ENCODE measurements at regions not wholly inside any gene's neighbourhood (a gene's known extent, or its start where the extent isn't known, plus 50 kb on each side); places are given as distances from the start of the nearest gene placed in this dataset.

DNA sequence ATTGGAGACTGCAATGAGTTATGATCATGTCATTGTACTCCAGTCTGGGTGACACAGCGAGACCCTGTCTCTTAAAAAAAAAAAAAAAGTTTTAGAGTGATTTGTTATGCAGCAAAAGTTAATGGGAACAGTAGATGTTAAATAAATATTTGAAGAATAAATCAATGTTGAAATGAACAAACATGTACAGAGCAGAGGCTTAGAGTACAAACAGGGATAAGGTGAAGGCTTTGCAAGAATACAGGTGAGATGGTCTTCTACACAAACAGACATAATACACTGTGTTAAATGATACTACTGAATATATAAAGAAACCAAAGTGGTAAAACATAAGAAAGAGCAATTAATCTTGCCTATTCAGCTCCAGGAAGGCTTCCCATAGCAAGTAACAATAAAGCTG is 265.4 kb downstream of the CNTN3 start:
- DNase-seq (ENCODE audit: insufficient read length, low spot score), result no peak
- TF ChIP-seq PAX5 (IDR thresholded peaks at IDR 0.05; ENCODE audit: insufficient read depth, low read length, severe bottlenecking) (no peak), POU2F2 (IDR thresholded peaks at IDR 0.05; ENCODE audit: low read depth, low read length) (no peak), SPI1 (IDR thresholded peaks at IDR 0.05; ENCODE audit: low read depth, low read length) (no peak), POLR2AphosphoS5 (IDR thresholded peaks at IDR 0.05; ENCODE audit: low read depth, low read length) (no peak)
- FAIRE-seq, result no peak

DNA sequence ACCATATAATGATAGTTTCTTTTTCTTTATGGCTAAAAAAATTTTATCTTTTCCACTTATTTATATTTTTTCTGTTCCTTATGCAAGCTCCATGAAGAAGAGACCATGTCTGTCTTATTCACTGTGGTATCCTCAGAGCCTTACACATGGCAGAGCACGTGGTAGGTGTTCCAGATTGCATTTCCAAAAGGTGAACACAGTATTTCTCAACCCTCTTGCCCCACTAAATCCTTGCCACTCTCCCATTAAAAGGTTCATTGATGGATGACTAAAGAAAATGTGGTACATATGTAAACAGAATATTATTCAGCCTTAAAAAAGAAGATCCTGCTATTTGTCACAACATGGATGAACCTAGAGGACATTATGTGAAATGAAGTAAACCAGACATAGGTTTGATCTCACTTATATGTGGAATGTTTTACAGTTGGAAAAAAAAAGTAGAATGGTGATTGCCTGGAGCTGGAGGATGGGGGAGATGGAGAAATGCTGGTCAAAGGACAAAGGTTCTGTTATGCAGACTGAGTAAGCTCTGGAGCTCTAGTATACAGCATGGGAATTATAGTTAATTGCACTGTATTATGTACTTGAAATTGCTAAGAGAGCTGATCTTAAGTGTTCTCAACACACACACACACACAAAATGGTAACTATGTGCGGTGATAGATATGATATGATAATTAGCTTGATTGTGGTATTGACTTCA is 266.7 kb downstream of the CNTN3 start:
- no peak for TF ChIP-seq POLR2A (IDR thresholded peaks at IDR 0.05; ENCODE audit: low read depth, low read length)
- no peak for TF ChIP-seq TAF1 (IDR thresholded peaks at IDR 0.05; ENCODE audit: low read depth, low read length)
- no peak for TF ChIP-seq SPI1 (IDR thresholded peaks at IDR 0.05; ENCODE audit: low read depth, low read length)
- TF ChIP-seq POLR2AphosphoS5 (IDR thresholded peaks at IDR 0.05; ENCODE audit: low read depth, low read length), result no peak
- no peak for TF ChIP-seq POU2F2 (IDR thresholded peaks at IDR 0.05; ENCODE audit: low read depth, low read length)
- no peak for TF ChIP-seq PAX5 (IDR thresholded peaks at IDR 0.05; ENCODE audit: insufficient read depth, low read length, severe bottlenecking)
- DNase-seq (ENCODE audit: insufficient read length, low spot score) (no peak), FAIRE-seq (no peak)

DNA sequence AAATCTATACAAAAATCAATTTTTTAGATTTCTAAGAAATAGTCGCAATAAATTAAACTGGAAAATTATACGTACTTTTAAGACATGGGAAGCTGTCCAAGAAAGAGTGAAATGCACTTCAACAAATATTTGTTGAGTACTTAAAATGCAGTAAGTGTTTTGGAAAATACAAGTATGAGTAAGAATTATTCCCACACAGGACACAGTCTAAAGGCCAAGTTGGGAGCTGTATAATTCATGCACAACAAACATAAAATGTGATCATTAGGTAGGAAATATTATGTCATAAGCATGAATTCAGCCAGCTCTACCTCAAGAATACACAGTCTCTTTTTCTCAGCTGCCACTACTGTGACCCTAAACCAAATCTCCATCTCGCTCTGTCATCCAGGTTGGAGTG is 267.6 kb downstream of the CNTN3 start:
- FAIRE-seq (no peak), DNase-seq (ENCODE audit: insufficient read length, low spot score) (no peak)
- no peak for TF ChIP-seq SPI1 (IDR thresholded peaks at IDR 0.05; ENCODE audit: low read depth, low read length)
- no peak for TF ChIP-seq POLR2AphosphoS5 (IDR thresholded peaks at IDR 0.05; ENCODE audit: low read depth, low read length)
- no peak for TF ChIP-seq TAF1 (IDR thresholded peaks at IDR 0.05; ENCODE audit: low read depth, low read length)
- no peak for TF ChIP-seq POU2F2 (IDR thresholded peaks at IDR 0.05; ENCODE audit: low read depth, low read length)
- no peak for TF ChIP-seq PAX5 (IDR thresholded peaks at IDR 0.05; ENCODE audit: insufficient read depth, low read length, severe bottlenecking)
- TF ChIP-seq POLR2A (IDR thresholded peaks at IDR 0.05; ENCODE audit: low read depth, low read length), result no peak

- DNase-seq (ENCODE audit: insufficient read length, low spot score) (no peak), FAIRE-seq (no peak)
- no peak for TF ChIP-seq POLR2AphosphoS5 (IDR thresholded peaks at IDR 0.05; ENCODE audit: low read depth, low read length)
- no peak for TF ChIP-seq PAX5 (IDR thresholded peaks at IDR 0.05; ENCODE audit: insufficient read depth, low read length, severe bottlenecking)
- no peak for TF ChIP-seq POLR2A (IDR thresholded peaks at IDR 0.05; ENCODE audit: low read depth, low read length)
- TF ChIP-seq POU2F2 (IDR thresholded peaks at IDR 0.05; ENCODE audit: low read depth, low read length), result no peak
- TF ChIP-seq SPI1 (IDR thresholded peaks at IDR 0.05; ENCODE audit: low read depth, low read length), result no peak
- TF ChIP-seq TAF1 (IDR thresholded peaks at IDR 0.05; ENCODE audit: low read depth, low read length), result no peak
Measured at GRCh38 chr3:74345701-74346100, 268.8 kb downstream of the CNTN3 start.

GRCh38 chr3:74344865-74345440 is 269.5 kb downstream of the CNTN3 start:
- DNase-seq (ENCODE audit: insufficient read length, low spot score) (no peak), FAIRE-seq (no peak)
- TF ChIP-seq POU2F2 (IDR thresholded peaks at IDR 0.05; ENCODE audit: low read depth, low read length) (no peak), POLR2AphosphoS5 (IDR thresholded peaks at IDR 0.05; ENCODE audit: low read depth, low read length) (no peak), SPI1 (IDR thresholded peaks at IDR 0.05; ENCODE audit: low read depth, low read length) (no peak), PAX5 (IDR thresholded peaks at IDR 0.05; ENCODE audit: insufficient read depth, low read length, severe bottlenecking) (no peak), POLR2A (IDR thresholded peaks at IDR 0.05; ENCODE audit: low read depth, low read length) (no peak), TAF1 (IDR thresholded peaks at IDR 0.05; ENCODE audit: low read depth, low read length) (no peak)

- DNase-seq (ENCODE audit: insufficient read length, low spot score) (no peak), FAIRE-seq (no peak)
- TF ChIP-seq TAF1 (IDR thresholded peaks at IDR 0.05; ENCODE audit: low read depth, low read length), result no peak
- no peak for TF ChIP-seq POLR2A (IDR thresholded peaks at IDR 0.05; ENCODE audit: low read depth, low read length)
- TF ChIP-seq SPI1 (IDR thresholded peaks at IDR 0.05; ENCODE audit: low read depth, low read length), result no peak
- TF ChIP-seq POLR2AphosphoS5 (IDR thresholded peaks at IDR 0.05; ENCODE audit: low read depth, low read length), result no peak
- TF ChIP-seq POU2F2 (IDR thresholded peaks at IDR 0.05; ENCODE audit: low read depth, low read length), result no peak
- no peak for TF ChIP-seq PAX5 (IDR thresholded peaks at IDR 0.05; ENCODE audit: insufficient read depth, low read length, severe bottlenecking)
Measured at GRCh38 chr3:74343391-74343790, 271.1 kb downstream of the CNTN3 start.

GRCh38 chr3:74338998-74339397 is 275.5 kb downstream of the CNTN3 start:
- DNase-seq (ENCODE audit: insufficient read length, low spot score) (no peak), FAIRE-seq (no peak)
- TF ChIP-seq TAF1 (IDR thresholded peaks at IDR 0.05; ENCODE audit: low read depth, low read length) (no peak), POLR2AphosphoS5 (IDR thresholded peaks at IDR 0.05; ENCODE audit: low read depth, low read length) (no peak), POLR2A (IDR thresholded peaks at IDR 0.05; ENCODE audit: low read depth, low read length) (no peak), PAX5 (IDR thresholded peaks at IDR 0.05; ENCODE audit: insufficient read depth, low read length, severe bottlenecking) (no peak), POU2F2 (IDR thresholded peaks at IDR 0.05; ENCODE audit: low read depth, low read length) (no peak), SPI1 (IDR thresholded peaks at IDR 0.05; ENCODE audit: low read depth, low read length) (no peak)

GRCh38 chr3:74332165-74332564 is 282.3 kb downstream of the CNTN3 start:
- DNase-seq (ENCODE audit: insufficient read length, low spot score) (no peak), FAIRE-seq (no peak)
- TF ChIP-seq POLR2A (IDR thresholded peaks at IDR 0.05; ENCODE audit: low read depth, low read length) (no peak), PAX5 (IDR thresholded peaks at IDR 0.05; ENCODE audit: insufficient read depth, low read length, severe bottlenecking) (no peak), POLR2AphosphoS5 (IDR thresholded peaks at IDR 0.05; ENCODE audit: low read depth, low read length) (no peak), SPI1 (IDR thresholded peaks at IDR 0.05; ENCODE audit: low read depth, low read length) (no peak)

GRCh38 chr3:74331711-74332110 is 282.7 kb downstream of the CNTN3 start:
- DNase-seq (ENCODE audit: insufficient read length, low spot score) (no peak), FAIRE-seq (no peak)
- TF ChIP-seq POU2F2 (IDR thresholded peaks at IDR 0.05; ENCODE audit: low read depth, low read length) (no peak), POLR2A (IDR thresholded peaks at IDR 0.05; ENCODE audit: low read depth, low read length) (no peak), PAX5 (IDR thresholded peaks at IDR 0.05; ENCODE audit: insufficient read depth, low read length, severe bottlenecking) (no peak), SPI1 (IDR thresholded peaks at IDR 0.05; ENCODE audit: low read depth, low read length) (no peak), TAF1 (IDR thresholded peaks at IDR 0.05; ENCODE audit: low read depth, low read length) (no peak), POLR2AphosphoS5 (IDR thresholded peaks at IDR 0.05; ENCODE audit: low read depth, low read length) (no peak)

Measured in GM12891 (cell line).